ENCODE measurements at regions not wholly inside any gene's neighbourhood (a gene's known extent, or its start where the extent isn't known, plus 50 kb on each side); places are given as distances from the start of the nearest gene placed in this dataset.

GRCh38 chr15:38182900-38183299, 69.7 kb upstream of the SPRED1 start:
- no peak for DNase-seq

GRCh38 chr15:38186507-38186906, 66.1 kb upstream of the SPRED1 start:
- DNase-seq, result no peak
- H3K4me1 Mint-ChIP-seq, result no peaks in the 10 kb centered on the region
- no peaks in the 10 kb centered on the region for H3K9me3 ChIP-seq (replicated peaks in 1 of 2; ENCODE audit: control insufficient read depth in 1 of 2, insufficient read depth in 1 of 2, low read length in 2 of 2)
- no peak overlapping the region for H2AFZ ChIP-seq (ENCODE audit: insufficient read depth, low read depth, low read length, poor library complexity, severe bottlenecking)
- no peak for TF ChIP-seq CTCF (IDR thresholded peaks at IDR 0.05)
- H3K9ac ChIP-seq (ENCODE audit: insufficient read depth, low read length, poor library complexity, severe bottlenecking), result no peak overlapping the region
- peaks cover 0 to 3% (median 0%) of the 10 kb centered on the region in 7 donors for H3K9me3 Mint-ChIP-seq
- no peaks in the 10 kb centered on the region for H4K20me1 ChIP-seq (ENCODE audit: insufficient read depth, low read length)
- H3K27me3 ChIP-seq (ENCODE audit: control insufficient read depth in 2 of 2, insufficient read depth in 2 of 2, low read length in 2 of 2), result peaks cover 3 to 4% of the 10 kb centered on the region in 2 donors
- H3K4me3 ChIP-seq (replicated peaks in 1 of 3; ENCODE audit: low read depth in 2 of 3, low read length in 3 of 3), result no peak overlapping the region
- intact Hi-C loops (cut with micrococcal nuclease), result no loop called here
- no peaks in the 10 kb centered on the region for H3K36me3 ChIP-seq (replicated peaks in 1 of 2; ENCODE audit: control insufficient read depth in 1 of 2, insufficient read depth in 2 of 2, low read length in 2 of 2)
- H3K27ac Mint-ChIP-seq, result no peak overlapping the region
- no peaks in the 10 kb centered on the region for H3K4me1 ChIP-seq (ENCODE audit: control insufficient read depth in 1 of 2, insufficient read depth in 2 of 2, low read length in 2 of 2)
- 96% methylated on average over 3 of the region's 3 CpGs for WGBS (ENCODE audit: insufficient coverage)
- H3K79me2 ChIP-seq (ENCODE audit: insufficient read depth, low read length), result no peaks in the 10 kb centered on the region
- H3K36me3 Mint-ChIP-seq, result no peaks in the 10 kb centered on the region
- peaks cover 6 to 12% (median 11%) of the 10 kb centered on the region in 3 donors for H3K27me3 Mint-ChIP-seq (ENCODE audit: low read depth in 3 of 3)
- no peak overlapping the region for H3K4me3 Mint-ChIP-seq
- no peak overlapping the region for H3K4me2 ChIP-seq (replicated peaks; ENCODE audit: extremely low read depth, low read length, poor library complexity, severe bottlenecking)
- no peak overlapping the region for H3K27ac ChIP-seq (ENCODE audit: low read depth in 1 of 2, low read length in 2 of 2)

More at GRCh38 chr15:38182900-38183299, 69.7 kb upstream of the SPRED1 start:
- H3K9me3 Mint-ChIP-seq, result peaks cover 0 to 6% (median 0%) of the 10 kb centered on the region in 7 donors
- Histone ChIP-seq H3K9ac (ENCODE audit: insufficient read depth, low read length, poor library complexity, severe bottlenecking) (no peak overlapping the region), H3K79me2 (ENCODE audit: insufficient read depth, low read length) (no peaks in the 10 kb centered on the region), H3K36me3 (replicated peaks in 1 of 2; ENCODE audit: control insufficient read depth in 1 of 2, insufficient read depth in 2 of 2, low read length in 2 of 2) (no peaks in the 10 kb centered on the region), H4K20me1 (ENCODE audit: insufficient read depth, low read length) (no peaks in the 10 kb centered on the region), H3K27me3 (ENCODE audit: control insufficient read depth in 2 of 2, insufficient read depth in 2 of 2, low read length in 2 of 2) (peaks cover 0 to 2% of the 10 kb centered on the region in 2 donors), H3K4me2 (replicated peaks; ENCODE audit: extremely low read depth, low read length, poor library complexity, severe bottlenecking) (no peak overlapping the region), H3K27ac (ENCODE audit: low read depth in 1 of 2, low read length in 2 of 2) (no peak overlapping the region), H2AFZ (ENCODE audit: insufficient read depth, low read depth, low read length, poor library complexity, severe bottlenecking) (no peak overlapping the region), H3K4me3 (replicated peaks in 1 of 3; ENCODE audit: low read depth in 2 of 3, low read length in 3 of 3) (no peak overlapping the region), H3K9me3 (replicated peaks in 1 of 2; ENCODE audit: control insufficient read depth in 1 of 2, insufficient read depth in 1 of 2, low read length in 2 of 2) (no peaks in the 10 kb centered on the region), H3K4me1 (ENCODE audit: control insufficient read depth in 1 of 2, insufficient read depth in 2 of 2, low read length in 2 of 2) (no peaks in the 10 kb centered on the region)
- no CpG with 5 or more reads among the region's 3 CpGs for WGBS (ENCODE audit: insufficient coverage)
- peaks cover 4 to 9% (median 8%) of the 10 kb centered on the region in 3 donors for H3K27me3 Mint-ChIP-seq (ENCODE audit: low read depth in 3 of 3)
- no peaks in the 10 kb centered on the region for H3K4me1 Mint-ChIP-seq
- TF ChIP-seq CTCF (IDR thresholded peaks at IDR 0.05), result no peak
- no peaks in the 10 kb centered on the region for H3K36me3 Mint-ChIP-seq
- intact Hi-C loops (cut with micrococcal nuclease), result no loop called here
- no peak overlapping the region for H3K4me3 Mint-ChIP-seq
- H3K27ac Mint-ChIP-seq, result no peak overlapping the region

All from CD14-positive monocyte (primary cell).